ENCODE measurements at regions not wholly inside any gene's neighbourhood (a gene's known extent, or its start where the extent isn't known, plus 50 kb on each side); places are given as distances from the start of the nearest gene placed in this dataset.

DNA sequence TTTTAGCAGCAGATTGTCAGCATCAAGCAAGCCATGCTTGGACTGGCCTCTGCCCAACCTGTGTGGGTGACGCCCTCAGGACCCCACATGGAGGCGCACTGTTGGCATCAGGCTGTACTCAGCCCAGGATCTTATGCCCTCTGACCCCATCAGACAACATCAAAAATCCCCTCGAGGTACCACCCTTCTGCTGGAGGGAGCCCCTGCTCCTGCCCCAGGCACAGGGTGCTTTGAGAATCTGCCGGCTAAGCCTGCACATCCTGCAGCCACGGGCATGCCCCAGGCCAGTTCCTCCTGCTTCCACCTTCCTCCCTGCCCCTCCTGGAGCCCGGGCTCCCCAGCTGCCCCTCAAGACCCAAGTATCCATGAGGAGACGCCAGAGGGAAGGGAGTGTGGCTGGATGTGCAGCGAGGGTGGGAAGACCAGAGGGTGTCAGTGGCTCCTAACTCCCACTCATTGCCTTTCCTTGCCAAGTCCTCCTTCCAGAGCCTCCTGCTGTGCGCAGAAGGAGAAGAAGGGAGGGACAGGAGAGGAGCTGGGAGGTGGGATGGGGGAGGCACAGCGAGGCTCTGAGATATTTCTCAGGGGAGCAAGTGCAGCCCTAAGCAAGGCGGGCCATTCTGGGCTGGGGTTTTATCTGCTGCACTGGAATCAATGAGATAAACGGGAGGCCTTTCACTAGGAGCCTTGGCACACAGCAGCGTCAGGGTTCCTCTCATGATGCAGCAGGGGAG lies 77.4 kb upstream of the CST7 start:
- peaks cover under 1% of the 10 kb centered on the region for H3K9me3 Mint-ChIP-seq
- H3K27me3 Mint-ChIP-seq (ENCODE audit: low read depth), result no peaks in the 10 kb centered on the region
- no peak for DNase-seq (ENCODE audit: low read depth, low spot score)
- TF ChIP-seq, protein P1, sequence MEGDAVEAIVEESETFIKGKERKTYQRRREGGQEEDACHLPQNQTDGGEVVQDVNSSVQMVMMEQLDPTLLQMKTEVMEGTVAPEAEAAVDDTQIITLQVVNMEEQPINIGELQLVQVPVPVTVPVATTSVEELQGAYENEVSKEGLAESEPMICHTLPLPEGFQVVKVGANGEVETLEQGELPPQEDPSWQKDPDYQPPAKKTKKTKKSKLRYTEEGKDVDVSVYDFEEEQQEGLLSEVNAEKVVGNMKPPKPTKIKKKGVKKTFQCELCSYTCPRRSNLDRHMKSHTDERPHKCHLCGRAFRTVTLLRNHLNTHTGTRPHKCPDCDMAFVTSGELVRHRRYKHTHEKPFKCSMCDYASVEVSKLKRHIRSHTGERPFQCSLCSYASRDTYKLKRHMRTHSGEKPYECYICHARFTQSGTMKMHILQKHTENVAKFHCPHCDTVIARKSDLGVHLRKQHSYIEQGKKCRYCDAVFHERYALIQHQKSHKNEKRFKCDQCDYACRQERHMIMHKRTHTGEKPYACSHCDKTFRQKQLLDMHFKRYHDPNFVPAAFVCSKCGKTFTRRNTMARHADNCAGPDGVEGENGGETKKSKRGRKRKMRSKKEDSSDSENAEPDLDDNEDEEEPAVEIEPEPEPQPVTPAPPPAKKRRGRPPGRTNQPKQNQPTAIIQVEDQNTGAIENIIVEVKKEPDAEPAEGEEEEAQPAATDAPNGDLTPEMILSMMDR (conservative IDR thresholded peaks at IDR 0.05), result no peak
- H3K36me3 Mint-ChIP-seq (ENCODE audit: low read depth), result no peaks in the 10 kb centered on the region
- H3K4me1 Mint-ChIP-seq, result peaks cover 5% of the 10 kb centered on the region
- H3K27ac Mint-ChIP-seq (ENCODE audit: unreplicated experiment), result no peak overlapping the region
- H3K4me3 Mint-ChIP-seq, result no peak overlapping the region

DNA sequence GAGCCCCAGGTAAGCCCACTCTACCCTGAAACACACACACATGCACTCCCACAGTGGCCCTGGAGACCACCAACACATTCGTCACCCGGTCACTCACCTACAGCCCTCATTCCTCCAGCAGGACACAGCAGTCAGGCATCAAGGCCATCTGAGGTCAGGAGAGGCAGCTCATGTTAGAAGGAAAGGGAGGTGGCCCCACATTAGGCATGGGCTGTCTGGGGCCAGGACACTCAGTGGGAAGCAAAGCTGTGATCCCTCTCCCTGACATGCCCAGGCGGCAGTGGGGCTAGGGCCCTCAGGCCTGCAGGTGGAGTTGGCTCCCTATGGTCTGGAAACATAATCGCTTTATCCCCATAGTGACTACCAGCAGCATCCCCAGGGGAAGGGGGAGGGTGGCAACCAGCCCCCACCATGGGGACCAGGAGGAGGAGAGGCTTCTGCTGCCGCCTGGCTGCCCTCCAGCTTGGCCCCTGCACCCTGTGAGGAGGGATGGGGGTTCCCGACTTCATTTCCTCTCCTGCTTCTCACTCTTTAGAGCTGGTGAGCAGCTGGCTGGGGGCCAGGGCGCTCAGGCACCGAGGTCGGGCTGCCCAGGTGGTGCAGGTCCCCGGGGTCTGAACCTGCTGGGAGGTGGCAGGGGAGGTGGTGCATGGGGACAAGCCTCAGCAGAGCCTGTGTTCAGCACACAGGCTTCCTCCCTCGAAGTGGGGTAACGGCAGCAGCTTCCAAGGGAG lies 76.6 kb upstream of the CST7 start:
- no peaks in the 10 kb centered on the region for H3K27me3 Mint-ChIP-seq (ENCODE audit: low read depth)
- H3K4me1 Mint-ChIP-seq, result peaks cover 5% of the 10 kb centered on the region
- DNase-seq (ENCODE audit: low read depth, low spot score), result no peak
- TF ChIP-seq, protein P1 (conservative IDR thresholded peaks at IDR 0.05), result no peak
- no peaks in the 10 kb centered on the region for H3K9me3 Mint-ChIP-seq
- no peak overlapping the region for H3K27ac Mint-ChIP-seq (ENCODE audit: unreplicated experiment)
- H3K36me3 Mint-ChIP-seq (ENCODE audit: low read depth), result no peaks in the 10 kb centered on the region
- H3K4me3 Mint-ChIP-seq, result no peak overlapping the region

DNA sequence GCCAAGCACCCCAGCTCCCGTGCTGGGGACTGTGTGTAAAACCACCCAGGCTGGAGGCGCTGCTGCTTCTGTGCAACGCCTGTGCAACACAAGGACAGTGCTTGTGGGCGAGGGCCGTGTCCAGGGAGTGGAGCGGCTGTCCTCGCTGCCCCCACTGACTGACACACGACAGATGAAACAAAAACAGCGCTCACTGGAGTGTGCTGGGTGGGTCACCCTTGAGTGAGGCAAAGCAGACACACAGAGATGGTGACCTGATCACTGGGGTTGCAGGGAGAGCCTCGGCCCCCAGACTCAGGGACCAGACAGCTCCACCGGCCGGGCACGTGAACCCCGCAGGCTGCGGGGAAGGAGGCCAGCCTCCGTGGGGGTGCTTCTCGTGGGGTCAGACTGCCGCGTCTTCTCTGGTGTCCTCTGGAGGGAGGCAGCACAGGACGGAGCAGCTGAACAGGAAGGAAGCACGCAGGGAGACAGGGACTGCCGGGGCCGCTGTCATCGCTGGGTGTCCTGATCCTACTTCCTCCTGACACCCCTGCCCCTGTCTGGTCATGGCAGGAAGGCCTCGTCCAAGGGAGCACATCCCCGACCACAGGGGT lies 75.9 kb upstream of the CST7 start:
- Mint-ChIP-seq H3K4me3 (no peak overlapping the region), H3K27ac (ENCODE audit: unreplicated experiment) (no peak overlapping the region), H3K27me3 (ENCODE audit: low read depth) (no peaks in the 10 kb centered on the region), H3K9me3 (no peaks in the 10 kb centered on the region), H3K36me3 (ENCODE audit: low read depth) (no peaks in the 10 kb centered on the region), H3K4me1 (peaks cover 5% of the 10 kb centered on the region)
- DNase-seq (ENCODE audit: low read depth, low spot score), result no peak
- TF ChIP-seq, protein P1 (conservative IDR thresholded peaks at IDR 0.05), result no peak

DNA sequence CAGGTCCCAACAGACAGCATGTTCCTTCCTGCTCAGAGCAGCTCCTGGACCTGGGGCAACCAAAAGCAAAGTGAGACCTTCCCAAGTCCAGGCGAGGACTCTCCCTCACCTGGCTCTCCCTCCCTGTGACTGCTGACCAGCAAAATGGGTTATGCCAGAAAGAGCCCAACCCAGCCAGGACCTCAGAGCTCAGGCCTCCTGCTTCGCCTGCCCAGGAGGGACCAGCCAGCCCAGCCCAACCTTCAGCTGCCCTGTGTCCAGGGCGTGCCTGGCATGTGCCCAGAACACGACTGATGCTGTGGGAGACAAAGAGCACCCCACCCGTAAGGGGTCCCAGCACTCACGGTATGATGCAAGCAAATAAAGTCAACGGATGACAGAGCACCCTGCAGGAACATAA lies 74.0 kb upstream of the CST7 start:
- H3K4me1 Mint-ChIP-seq, result peaks cover 5% of the 10 kb centered on the region
- no peaks in the 10 kb centered on the region for H3K36me3 Mint-ChIP-seq (ENCODE audit: low read depth)
- H3K27me3 Mint-ChIP-seq (ENCODE audit: low read depth), result no peaks in the 10 kb centered on the region
- no peaks in the 10 kb centered on the region for H3K9me3 Mint-ChIP-seq
- TF ChIP-seq, protein P1 (conservative IDR thresholded peaks at IDR 0.05), result no peak
- DNase-seq (ENCODE audit: low read depth, low spot score), result no peak
- no peak overlapping the region for H3K4me3 Mint-ChIP-seq
- H3K27ac Mint-ChIP-seq (ENCODE audit: unreplicated experiment), result peak overlapping the region; percentile 43

DNA sequence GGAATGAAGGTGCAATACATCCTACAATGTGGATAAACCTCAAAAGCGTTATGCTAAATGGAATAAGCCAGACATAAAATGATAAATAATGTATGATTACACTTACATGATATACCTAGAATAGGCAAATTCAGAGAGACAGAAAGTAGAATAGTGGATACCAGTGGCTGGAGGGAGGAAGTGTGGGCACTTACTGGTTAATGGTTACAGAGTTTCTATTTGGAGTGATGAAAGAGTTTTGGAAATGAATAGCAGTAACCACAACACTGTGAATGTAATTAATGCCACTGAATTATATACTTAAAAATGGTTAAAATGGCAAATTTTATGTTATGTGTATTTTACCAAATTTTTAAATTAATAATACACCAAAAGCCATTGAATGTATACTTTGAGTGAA lies 71.4 kb upstream of the CST7 start:
- no peaks in the 10 kb centered on the region for H3K4me1 Mint-ChIP-seq
- H3K9me3 Mint-ChIP-seq, result no peaks in the 10 kb centered on the region
- TF ChIP-seq, protein P1 (conservative IDR thresholded peaks at IDR 0.05), result no peak
- no peaks in the 10 kb centered on the region for H3K27me3 Mint-ChIP-seq (ENCODE audit: low read depth)
- no peak overlapping the region for H3K27ac Mint-ChIP-seq (ENCODE audit: unreplicated experiment)
- no peaks in the 10 kb centered on the region for H3K36me3 Mint-ChIP-seq (ENCODE audit: low read depth)
- H3K4me3 Mint-ChIP-seq, result no peak overlapping the region
- DNase-seq (ENCODE audit: low read depth, low spot score), result no peak
